H9 (cell line): ENCODE measurements at regions not wholly inside any gene's neighbourhood (a gene's known extent, or its start where the extent isn't known, plus 50 kb on each side); places are given as distances from the start of the nearest gene placed in this dataset.

Experiments
- DNase-seq: peaks from one replicate; pipeline ENCODE4 v3.0.0-alpha.2; 2017
- H2AFZ ChIP-seq: one replicate; pipeline ENCODE4 v1.6.1; 2013; ENCODE audit warnings: mild to moderate bottlenecking, low read length, control low read depth, moderate library complexity
- H2AK5ac ChIP-seq: 2 replicates; pipeline ENCODE4 v1.6.1; 2013; ENCODE audit warnings: low read length, control low read depth, mixed read lengths; ENCODE audit not compliant: insufficient read length
- H2BK120ac ChIP-seq: one replicate; pipeline ENCODE4 v1.6.1; 2013; ENCODE audit warnings: low read depth, mild to moderate bottlenecking, low read length, control low read depth, inconsistent platforms; ENCODE audit not compliant: poor library complexity, severe bottlenecking
- H2BK12ac ChIP-seq: 2 replicates; pipeline ENCODE4 v1.6.1; 2013; ENCODE audit warnings: low read length, control low read depth, mixed read lengths, low read depth; ENCODE audit not compliant: insufficient read length
- H2BK15ac ChIP-seq: 2 replicates; pipeline ENCODE4 v1.6.1; 2013; ENCODE audit warnings: low read depth, low read length, control low read depth
- H2BK20ac ChIP-seq: one replicate; pipeline ENCODE4 v1.6.1; 2013; ENCODE audit warnings: low read depth, mild to moderate bottlenecking, low read length, control low read depth, inconsistent platforms; ENCODE audit not compliant: poor library complexity, severe bottlenecking
- H2BK5ac ChIP-seq: 2 replicates; pipeline ENCODE4 v1.6.1; 2013; ENCODE audit warnings: low read length, control low read depth, mixed read lengths; ENCODE audit not compliant: insufficient read length
- H3K14ac ChIP-seq: 2 replicates; pipeline ENCODE4 v1.6.1; 2013; ENCODE audit warnings: low read length, control low read depth; ENCODE audit not compliant: insufficient read depth
- H3K18ac ChIP-seq: 2 replicates; pipeline ENCODE4 v1.6.1; 2013; ENCODE audit warnings: low read depth, mild to moderate bottlenecking, mixed read lengths, low read length, control low read depth; ENCODE audit not compliant: insufficient read length
- H3K23ac ChIP-seq: 2 replicates; pipeline ENCODE4 v1.6.1; 2013; ENCODE audit warnings: low read length, control low read depth, mixed read lengths, low read depth; ENCODE audit not compliant: insufficient read length
- H3K23me2 ChIP-seq: 2 replicates; pipeline ENCODE4 v1.6.1; 2013; ENCODE audit warnings: low read depth, mild to moderate bottlenecking, mixed read lengths, low read length, control low read depth; ENCODE audit not compliant: insufficient read length, poor library complexity, severe bottlenecking
- H3K27ac ChIP-seq: 2 replicates; pipeline ENCODE4 v1.5.1; 2013; ENCODE audit warnings: low read length, control low read depth, mixed read lengths, low read depth; ENCODE audit not compliant: insufficient read length
- H3K27me3 ChIP-seq: 2 replicates; pipeline ENCODE4 v1.6.1; 2013; ENCODE audit warnings: low read length, control low read depth, inconsistent platforms; ENCODE audit not compliant: insufficient read depth
- H3K4ac ChIP-seq: 2 replicates; pipeline ENCODE4 v1.6.1; 2013; ENCODE audit warnings: low read depth, mild to moderate bottlenecking, control low read depth, inconsistent platforms, low read length, moderate library complexity
- H3K4me1 ChIP-seq: 2 replicates; pipeline ENCODE4 v1.6.1; 2013; ENCODE audit warnings: low read length, control low read depth, inconsistent platforms; ENCODE audit not compliant: insufficient read depth
- H3K4me2 ChIP-seq: 2 replicates; pipeline ENCODE4 v1.6.1; 2013; ENCODE audit warnings: low read length, control low read depth, mixed read lengths; ENCODE audit not compliant: insufficient read length, insufficient read depth
- H3K56ac ChIP-seq: 2 replicates; pipeline ENCODE4 v1.6.1; 2013; ENCODE audit warnings: low read depth, mild to moderate bottlenecking, mixed read lengths, low read length, control low read depth; ENCODE audit not compliant: insufficient read length
- H3K79me1 ChIP-seq: 2 replicates; pipeline ENCODE4 v1.6.1; 2013; ENCODE audit warnings: low read depth, mild to moderate bottlenecking, moderate library complexity, low read length, control low read depth, inconsistent platforms; ENCODE audit not compliant: insufficient read depth, poor library complexity, severe bottlenecking
- H3K79me2 ChIP-seq: 2 replicates; pipeline ENCODE4 v1.6.1; 2013; ENCODE audit warnings: low read length, control low read depth, inconsistent platforms; ENCODE audit not compliant: insufficient read depth
- H3K9ac ChIP-seq: 2 replicates; pipeline ENCODE4 v1.6.1; 2013; ENCODE audit warnings: low read length, control low read depth, mixed read lengths; ENCODE audit not compliant: insufficient read length; ENCODE audit errors: extremely low read depth
- H3K9me3 ChIP-seq: one replicate; pipeline ENCODE4 v1.6.1; 2013; ENCODE audit warnings: low read depth, low read length, inconsistent platforms; ENCODE audit not compliant: control insufficient read depth
- H3T11ph ChIP-seq: one replicate; pipeline ENCODE4 v1.6.1; 2013; ENCODE audit warnings: mild to moderate bottlenecking, low read length, control low read depth, inconsistent platforms
- H4K20me1 ChIP-seq: one replicate; pipeline ENCODE4 v1.6.1; 2013; ENCODE audit not compliant: control insufficient read depth, insufficient read length, insufficient read depth
- H4K5ac ChIP-seq: 2 replicates; pipeline ENCODE4 v1.6.1; 2013; ENCODE audit warnings: low read depth, mild to moderate bottlenecking, mixed read lengths, low read length, control low read depth; ENCODE audit not compliant: insufficient read length
- H4K8ac ChIP-seq: replicated peaks from 2 replicates; pipeline ENCODE4 v1.6.1; 2013; ENCODE audit warnings: low read length, control low read depth, mixed read lengths, low read depth; ENCODE audit not compliant: insufficient read length
- H4K91ac ChIP-seq: 2 replicates; pipeline ENCODE4 v1.6.1; 2013; ENCODE audit warnings: low read depth, mild to moderate bottlenecking, moderate library complexity, mixed read lengths, low read length, control low read depth; ENCODE audit not compliant: insufficient read length
- H3K27ac Mint-ChIP-seq, 3 experiments: 2 replicates in 2 of 3; 3 replicates in 1 of 3; pipeline ENCODE4 v1.8.0; 2020 to 2021; ENCODE audit warnings: mixed read lengths in 3 of 3, mild to moderate bottlenecking in 1 of 3, moderate library complexity in 1 of 3
- H3K27me3 Mint-ChIP-seq: 2 replicates; pipeline ENCODE4 v1.8.0; 2021; ENCODE audit warnings: low read depth, mild to moderate bottlenecking, moderate library complexity, mixed read lengths
- H3K36me3 Mint-ChIP-seq, 3 experiments: 2 replicates in 2 of 3; 3 replicates in 1 of 3; pipeline ENCODE4 v1.8.0; 2020 to 2021; ENCODE audit warnings: low read depth in 3 of 3, mixed read lengths in 3 of 3; ENCODE audit not compliant: insufficient read depth in 1 of 3
- H3K4me1 Mint-ChIP-seq, 2 experiments: 2 replicates each; pipeline ENCODE4 v1.8.0; 2020; ENCODE audit warnings: mixed read lengths in 2 of 2
- H3K4me3 Mint-ChIP-seq, 2 experiments: 2 replicates in 1 of 2; 3 replicates in 1 of 2; pipeline ENCODE4 v1.8.0; 2020 to 2021; ENCODE audit warnings: mild to moderate bottlenecking in 2 of 2, mixed read lengths in 2 of 2, moderate library complexity in 1 of 2
- H3K9me3 Mint-ChIP-seq, 2 experiments: 2 replicates in 1 of 2; 3 replicates in 1 of 2; pipeline ENCODE4 v1.8.0; 2020; ENCODE audit warnings: mild to moderate bottlenecking in 2 of 2, mixed read lengths in 2 of 2, moderate library complexity in 1 of 2
- WGBS: extraction: QIAGEN DNeasy Blood & Tissue Kit; methylation state at CpG from one replicate; pipeline ENCODE4 v1.1.7; 2013; ENCODE audit warnings: missing lambda C conversion rate, low lambda C conversion rate, mixed read lengths; ENCODE audit not compliant: insufficient read length; ENCODE audit errors: extremely low coverage; 5-methylcytosine and 5-hydroxymethylcytosine counted together
- TF ChIP-seq, protein P1 (sequence below): fragments of 200-600 bp; sonication (generic); conservative IDR thresholded peaks from 3 replicates; pipeline ENCODE4 v1.8.0; 2021; ENCODE audit warnings: antibody characterized with exemption, mild to moderate bottlenecking

DNA sequence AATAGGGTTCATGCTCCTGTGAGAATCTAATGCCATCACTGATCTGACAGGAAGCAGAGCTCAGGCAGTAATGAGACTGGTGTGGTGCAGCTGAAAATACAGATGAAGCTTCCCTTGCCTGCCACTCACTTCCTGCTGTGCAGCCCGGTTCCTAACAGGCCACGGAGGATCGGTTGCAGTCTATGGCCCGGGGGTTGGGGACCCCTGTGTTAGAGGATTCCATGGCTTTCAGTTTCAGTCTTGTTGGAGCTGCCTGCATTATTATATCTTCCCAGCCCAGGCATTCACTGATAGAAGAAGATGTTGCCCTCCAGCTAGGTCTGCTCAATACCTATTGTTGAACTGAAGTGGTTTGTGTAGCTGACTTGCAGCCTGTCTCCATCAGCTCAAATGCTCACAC is 1298.8 kb downstream of the TYW1 start:
- Histone ChIP-seq H2BK15ac (no peak overlapping the region), H4K8ac (no peak overlapping the region), H2BK20ac (no peak overlapping the region), H3K27me3 (no peaks in the 10 kb centered on the region), H3K27ac (no peak overlapping the region), H3K79me2 (no peaks in the 10 kb centered on the region), H3K9ac (no peak overlapping the region), H2BK12ac (no peak overlapping the region), H2BK120ac (no peak overlapping the region), H3K4me1 (no peaks in the 10 kb centered on the region; the same call in 1 of the 2 replicates), H3K23ac (no peak overlapping the region), H3T11ph (no peak overlapping the region), H2AK5ac (no peak overlapping the region), H2BK5ac (no peak overlapping the region), H3K79me1 (no peaks in the 10 kb centered on the region), H3K9me3 (peaks cover 9% of the 10 kb centered on the region), H4K91ac (no peak overlapping the region), H2AFZ (no peak overlapping the region), H4K5ac (no peak overlapping the region), H3K18ac (no peak overlapping the region), H3K14ac (no peak overlapping the region), H3K4me2 (no peak overlapping the region), H4K20me1 (no peaks in the 10 kb centered on the region), H3K23me2 (no peaks in the 10 kb centered on the region), H3K56ac (no peak overlapping the region), H3K4ac (no peak overlapping the region)
- Mint-ChIP-seq H3K4me1 (peaks cover 20 to 24% of the 10 kb centered on the region in 2 experiments), H3K36me3 (peaks cover 17 to 53% (median 27%) of the 10 kb centered on the region in 3 experiments), H3K27me3 (no peaks in the 10 kb centered on the region; the same call in 1 of the 2 replicates), H3K9me3 (peaks cover 47 to 56% of the 10 kb centered on the region in 2 experiments), H3K27ac (peak overlapping the region in 2 of 3 experiments; percentile 19 to 58; a peak in 2 of 7 replicates), H3K4me3 (no peak overlapping the region)
- DNase-seq: no peak
- WGBS: no CpG with 5 or more reads among the region's 4 CpGs
- TF ChIP-seq, protein P1, sequence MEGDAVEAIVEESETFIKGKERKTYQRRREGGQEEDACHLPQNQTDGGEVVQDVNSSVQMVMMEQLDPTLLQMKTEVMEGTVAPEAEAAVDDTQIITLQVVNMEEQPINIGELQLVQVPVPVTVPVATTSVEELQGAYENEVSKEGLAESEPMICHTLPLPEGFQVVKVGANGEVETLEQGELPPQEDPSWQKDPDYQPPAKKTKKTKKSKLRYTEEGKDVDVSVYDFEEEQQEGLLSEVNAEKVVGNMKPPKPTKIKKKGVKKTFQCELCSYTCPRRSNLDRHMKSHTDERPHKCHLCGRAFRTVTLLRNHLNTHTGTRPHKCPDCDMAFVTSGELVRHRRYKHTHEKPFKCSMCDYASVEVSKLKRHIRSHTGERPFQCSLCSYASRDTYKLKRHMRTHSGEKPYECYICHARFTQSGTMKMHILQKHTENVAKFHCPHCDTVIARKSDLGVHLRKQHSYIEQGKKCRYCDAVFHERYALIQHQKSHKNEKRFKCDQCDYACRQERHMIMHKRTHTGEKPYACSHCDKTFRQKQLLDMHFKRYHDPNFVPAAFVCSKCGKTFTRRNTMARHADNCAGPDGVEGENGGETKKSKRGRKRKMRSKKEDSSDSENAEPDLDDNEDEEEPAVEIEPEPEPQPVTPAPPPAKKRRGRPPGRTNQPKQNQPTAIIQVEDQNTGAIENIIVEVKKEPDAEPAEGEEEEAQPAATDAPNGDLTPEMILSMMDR: no peak
